ENCODE measurements at regions not wholly inside any gene's neighbourhood (a gene's known extent, or its start where the extent isn't known, plus 50 kb on each side); places are given as distances from the start of the nearest gene placed in this dataset.

DNA sequence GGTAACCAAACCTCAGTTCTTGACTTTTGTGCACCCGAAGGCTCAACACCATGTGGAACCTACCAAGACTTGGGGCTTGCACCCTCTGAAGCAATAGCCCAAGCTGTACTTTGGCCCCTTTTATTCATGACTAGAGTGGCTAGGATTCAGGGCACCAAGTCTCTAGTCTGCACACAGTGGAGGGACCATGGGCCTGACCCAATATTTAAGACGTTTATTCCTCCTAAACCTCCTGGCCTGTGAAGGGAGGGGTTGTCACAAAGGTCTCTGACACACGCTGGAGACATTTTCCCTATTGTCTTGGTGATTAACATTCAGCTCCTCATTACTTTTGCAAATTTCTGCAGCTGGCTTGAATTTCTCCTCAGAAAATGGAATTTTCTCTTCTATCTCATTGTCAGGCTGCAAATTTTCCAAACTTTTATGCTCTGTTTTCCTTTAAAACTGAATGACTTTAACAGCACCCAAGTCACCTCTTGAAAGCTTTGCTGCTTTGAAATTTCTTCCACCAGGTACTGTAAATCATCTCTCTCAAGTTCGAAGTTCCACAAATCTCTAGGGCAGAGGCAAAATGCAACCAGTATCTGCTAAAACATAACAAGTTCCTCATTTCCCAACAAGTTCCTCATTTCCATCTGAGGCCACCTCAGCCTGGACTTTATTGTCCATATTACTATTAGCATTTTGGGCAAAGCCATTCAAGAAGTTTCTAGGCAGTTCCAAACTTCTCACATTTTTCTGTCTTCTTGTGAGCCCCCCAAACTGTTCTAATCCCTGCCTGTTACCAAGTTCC, 481.4 kb upstream of the BTBD3 start:
- no peak for DNase-seq

DNA sequence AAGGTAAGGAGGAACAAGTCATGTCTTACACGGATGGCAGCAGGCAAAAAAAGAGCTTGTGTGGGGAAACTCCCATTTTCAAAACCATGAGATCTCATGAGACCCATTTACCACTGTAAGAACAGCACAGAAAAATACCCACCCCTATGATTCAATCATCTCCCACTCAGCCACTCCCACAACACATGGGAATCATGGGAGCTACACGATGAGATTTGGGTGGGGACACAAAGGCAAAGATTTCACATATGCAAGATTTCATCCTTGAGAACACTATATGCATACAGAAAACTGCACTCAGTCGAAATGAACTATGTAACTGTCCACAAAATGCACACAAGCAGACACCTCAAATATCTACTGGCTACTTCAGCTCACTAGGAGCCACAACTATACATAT, 480.6 kb upstream of the BTBD3 start:
- no peak for DNase-seq

DNA sequence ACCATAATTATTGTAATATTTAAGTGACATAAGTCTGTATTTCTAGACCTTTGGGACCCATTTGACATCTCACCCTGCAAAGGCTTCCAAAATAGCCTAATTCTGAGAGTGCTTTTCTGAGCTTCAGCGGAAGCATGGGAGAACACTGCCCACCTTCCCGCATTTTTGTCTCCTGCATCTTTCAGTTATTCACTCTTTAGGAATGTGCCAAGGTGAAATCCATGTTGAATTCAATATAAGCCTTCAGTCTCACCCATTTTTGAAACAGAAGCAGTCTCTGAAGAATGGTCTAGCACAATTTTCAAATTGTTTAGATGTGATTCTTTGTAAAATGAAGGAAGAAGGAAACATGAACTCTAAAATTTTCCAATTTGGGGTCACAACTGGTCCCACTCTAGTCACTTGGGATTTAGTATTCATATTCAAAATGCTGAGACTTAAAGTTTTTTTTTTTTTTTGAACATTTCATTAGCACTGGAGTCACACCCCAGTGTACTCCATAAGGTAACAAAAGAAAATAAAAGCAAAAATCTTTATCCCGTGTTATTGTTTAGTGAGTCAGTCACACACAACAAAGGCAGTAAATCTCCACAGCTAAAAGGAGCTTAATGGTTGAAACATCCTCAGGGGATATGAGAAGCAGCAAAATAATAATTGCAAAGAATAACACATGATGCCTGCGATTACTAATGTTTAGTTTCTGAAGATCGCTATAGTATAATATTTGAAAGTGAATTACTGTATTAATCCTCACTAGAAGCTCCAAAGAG, 479.9 kb upstream of the BTBD3 start:
- no peak for DNase-seq

DNA sequence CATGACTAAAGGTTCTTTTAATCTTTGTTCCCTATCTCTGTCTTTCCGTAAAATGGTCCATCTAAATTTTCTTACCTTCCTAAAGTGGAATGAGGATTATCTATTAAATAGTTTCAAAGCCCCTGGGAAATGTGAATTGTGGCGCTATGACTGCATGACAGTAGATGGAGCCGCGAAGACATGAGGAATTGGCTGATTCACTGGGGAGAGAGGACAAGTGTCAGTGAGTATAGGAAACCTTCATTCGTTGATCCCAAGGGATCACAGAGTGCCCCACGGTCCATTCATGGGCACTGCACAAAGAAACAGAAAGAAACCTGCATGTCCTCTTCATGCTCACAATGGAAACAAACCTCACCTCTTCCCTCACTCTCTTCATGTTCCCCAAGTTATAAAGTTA, 479.3 kb upstream of the BTBD3 start:
- no peak for DNase-seq

DNA sequence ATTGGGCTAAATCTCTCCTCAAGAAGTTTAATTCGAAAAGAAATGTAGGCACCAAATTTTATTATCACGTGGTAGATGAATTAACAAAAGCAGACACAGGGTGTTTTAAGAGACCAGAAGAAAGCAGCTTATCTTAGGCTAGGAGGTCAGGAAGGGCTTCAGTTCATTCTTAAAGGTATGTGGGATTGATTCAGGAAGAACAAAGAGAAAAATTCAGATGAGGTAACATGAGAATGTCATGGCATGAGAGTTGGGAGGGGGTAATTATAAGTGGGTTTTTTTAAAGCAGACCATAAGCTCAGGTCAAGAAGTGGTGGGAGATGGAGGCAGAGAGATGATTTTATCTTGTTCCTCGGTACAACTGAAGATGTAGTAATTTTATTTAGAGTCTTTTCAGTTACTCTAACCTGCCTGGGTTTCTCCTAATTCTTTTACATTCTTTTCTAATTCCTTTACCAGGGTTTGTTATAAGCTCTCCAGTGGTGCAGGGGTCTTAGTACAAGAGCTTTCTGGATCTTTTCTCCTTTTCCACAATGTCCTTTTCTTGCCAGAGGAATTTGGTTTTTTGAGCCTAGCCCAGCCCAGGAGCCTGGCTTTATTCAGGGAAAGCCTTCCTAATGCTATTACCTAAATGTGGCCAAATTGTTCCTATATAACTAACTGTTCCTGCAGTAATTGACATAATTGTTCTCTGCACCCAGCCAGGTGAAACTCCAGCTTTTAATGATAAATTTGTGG, 474.1 kb upstream of the BTBD3 start:
- no peak for DNase-seq

DNA sequence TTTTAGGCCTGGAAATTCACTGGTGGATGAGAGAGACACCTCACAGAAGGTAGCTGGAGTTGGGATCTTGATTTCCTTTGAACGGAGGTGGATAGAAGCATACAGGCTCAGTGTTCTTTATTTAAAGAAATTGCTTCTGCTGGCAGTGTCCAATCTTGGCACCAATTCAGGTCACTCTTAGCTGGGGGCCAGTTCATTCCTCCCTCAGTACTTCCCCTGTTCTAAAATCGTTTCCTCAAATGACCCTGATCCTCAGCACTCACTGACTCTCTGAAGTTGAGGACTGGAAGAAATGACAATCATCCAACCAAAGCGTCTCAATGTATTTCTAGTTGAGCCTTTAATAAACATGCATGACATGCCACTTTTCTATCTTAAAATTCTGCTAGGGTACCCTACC, 472.5 kb upstream of the BTBD3 start:
- peak in 1 of 58 donors; percentile 2 for DNase-seq

DNA sequence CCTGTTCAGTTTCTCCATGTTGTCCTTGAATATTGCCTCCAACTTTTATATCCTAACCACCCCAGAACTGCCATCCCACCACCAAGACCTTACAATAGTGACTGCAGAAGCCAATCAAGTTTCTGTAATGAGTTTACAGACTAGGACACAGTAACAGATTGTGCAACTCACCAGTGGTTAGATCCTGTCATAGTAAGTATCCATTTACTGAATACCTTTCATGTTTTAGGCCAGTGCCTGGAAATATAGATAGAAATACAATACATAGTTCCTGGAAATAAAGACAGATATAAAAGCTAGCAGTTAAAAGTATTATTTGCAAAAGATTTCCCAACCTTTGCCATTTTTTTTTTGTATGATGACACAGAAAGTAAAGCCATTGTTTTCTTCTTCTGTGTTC, 471.8 kb upstream of the BTBD3 start:
- no peak for DNase-seq

DNA sequence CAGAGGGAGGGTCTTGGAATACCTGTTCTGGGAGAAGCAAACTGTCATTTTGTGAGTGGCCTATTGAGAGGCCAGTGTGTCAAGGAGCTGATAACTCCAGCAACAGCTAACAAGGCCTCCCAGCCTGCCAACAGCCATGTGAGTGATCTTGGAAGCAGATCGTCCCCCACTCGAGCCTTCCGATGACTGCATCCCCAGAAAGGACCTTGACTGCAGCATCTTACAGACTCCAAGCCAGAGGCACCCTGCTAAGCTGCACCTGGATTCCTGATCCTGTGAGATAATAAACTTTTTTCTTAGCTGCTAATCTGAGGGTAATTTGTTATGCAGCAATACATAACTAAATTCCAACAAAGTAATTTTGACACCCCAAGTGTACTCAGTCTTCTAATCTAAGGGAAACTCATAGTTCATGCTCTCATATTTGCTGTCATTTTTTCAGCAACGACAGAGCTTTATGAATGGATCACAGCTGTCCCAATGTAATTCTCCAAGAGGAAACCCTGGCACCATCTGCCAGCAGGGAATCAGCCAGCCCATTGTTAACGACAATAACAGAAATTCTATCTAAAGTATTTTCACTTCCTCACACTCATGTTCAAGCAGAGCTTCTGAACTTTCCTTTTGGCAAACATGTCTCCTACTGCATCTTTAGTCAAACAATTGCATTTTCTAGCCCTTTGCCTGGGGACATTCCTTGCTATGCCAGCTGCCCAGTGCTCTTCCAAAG, 470.2 kb upstream of the BTBD3 start:
- no peak for DNase-seq

DNA sequence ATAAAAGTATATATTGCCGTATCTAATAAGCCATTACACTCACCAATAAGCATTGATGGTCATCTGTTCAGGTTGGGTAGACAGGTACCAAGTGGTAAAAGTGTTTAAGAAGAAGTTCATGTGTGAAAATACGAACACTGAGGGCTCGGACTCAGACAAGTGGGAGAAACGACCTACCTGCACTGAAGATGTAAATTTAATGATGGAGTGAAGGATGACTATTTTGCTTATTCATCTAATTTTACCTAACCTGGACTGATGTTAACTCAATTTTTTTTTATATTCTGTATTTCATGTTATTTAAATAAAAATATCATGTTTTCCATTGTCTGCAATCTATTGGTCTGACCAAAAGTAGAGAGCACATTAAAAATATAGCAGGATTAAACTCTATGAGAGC, 469.1 kb upstream of the BTBD3 start:
- no peak for DNase-seq

DNA sequence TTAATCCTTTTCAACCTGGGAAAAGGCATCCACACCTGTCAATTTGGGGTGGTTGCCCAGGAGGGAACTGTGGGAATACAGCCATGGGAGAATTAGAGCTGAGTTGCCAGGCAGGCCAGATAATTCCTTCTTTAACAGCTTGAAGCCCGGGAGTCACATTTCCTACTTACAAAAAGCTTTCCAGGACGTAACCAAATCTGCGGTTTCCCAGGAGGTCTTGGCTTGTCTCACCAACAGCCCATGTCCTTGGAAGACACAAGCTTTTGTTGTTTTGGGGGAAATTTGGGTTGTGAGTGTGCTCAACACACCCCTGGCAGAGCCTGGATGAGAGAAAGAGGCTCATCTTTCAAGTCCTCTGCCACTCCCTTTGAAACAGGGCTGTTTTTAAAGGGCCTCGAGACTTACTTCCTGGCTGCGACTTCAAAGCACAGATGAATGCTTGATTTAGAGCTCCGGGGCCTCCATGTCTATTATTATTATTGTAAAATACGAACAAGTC, 465.9 kb upstream of the BTBD3 start:
- DNase-seq: no peak

DNA sequence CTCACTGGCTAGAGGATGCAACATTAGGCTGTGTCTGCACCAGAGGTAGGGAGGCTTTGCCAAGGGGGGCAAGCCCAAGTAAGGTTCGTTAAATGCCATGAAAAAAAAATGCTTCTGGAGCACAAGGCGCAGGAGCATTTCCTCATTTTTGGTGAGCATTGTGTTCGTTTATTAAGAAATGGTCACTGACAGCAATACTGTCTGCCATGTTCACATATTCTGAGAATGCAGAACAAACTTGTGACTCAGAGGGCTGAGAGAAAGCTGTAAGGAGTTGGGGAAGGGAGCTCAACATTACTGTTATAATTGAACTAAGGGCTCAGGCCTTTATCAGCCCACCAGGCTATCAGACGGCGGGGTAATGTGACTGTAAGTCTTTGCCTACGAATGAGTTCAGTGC, 465.4 kb upstream of the BTBD3 start:
- DNase-seq: no peak

DNA sequence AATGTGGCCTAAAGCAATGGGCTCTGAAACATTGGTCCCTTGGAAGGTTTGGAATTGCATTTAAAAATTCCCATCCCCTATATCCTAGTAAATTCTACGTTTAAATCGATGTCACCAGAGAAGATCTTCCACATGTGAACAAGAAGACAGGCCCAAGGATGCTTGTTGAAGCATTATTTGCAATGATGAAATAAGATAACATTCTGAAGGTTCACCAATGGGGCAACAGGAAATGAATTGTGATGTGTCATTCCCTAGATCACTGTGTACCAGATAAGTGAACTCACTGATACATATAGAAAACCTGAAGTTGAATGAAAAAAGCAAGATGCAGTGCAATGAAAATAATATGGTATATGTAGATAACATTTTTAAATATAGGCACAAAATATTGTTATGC, 464.3 kb upstream of the BTBD3 start:
- no peak for DNase-seq

DNA sequence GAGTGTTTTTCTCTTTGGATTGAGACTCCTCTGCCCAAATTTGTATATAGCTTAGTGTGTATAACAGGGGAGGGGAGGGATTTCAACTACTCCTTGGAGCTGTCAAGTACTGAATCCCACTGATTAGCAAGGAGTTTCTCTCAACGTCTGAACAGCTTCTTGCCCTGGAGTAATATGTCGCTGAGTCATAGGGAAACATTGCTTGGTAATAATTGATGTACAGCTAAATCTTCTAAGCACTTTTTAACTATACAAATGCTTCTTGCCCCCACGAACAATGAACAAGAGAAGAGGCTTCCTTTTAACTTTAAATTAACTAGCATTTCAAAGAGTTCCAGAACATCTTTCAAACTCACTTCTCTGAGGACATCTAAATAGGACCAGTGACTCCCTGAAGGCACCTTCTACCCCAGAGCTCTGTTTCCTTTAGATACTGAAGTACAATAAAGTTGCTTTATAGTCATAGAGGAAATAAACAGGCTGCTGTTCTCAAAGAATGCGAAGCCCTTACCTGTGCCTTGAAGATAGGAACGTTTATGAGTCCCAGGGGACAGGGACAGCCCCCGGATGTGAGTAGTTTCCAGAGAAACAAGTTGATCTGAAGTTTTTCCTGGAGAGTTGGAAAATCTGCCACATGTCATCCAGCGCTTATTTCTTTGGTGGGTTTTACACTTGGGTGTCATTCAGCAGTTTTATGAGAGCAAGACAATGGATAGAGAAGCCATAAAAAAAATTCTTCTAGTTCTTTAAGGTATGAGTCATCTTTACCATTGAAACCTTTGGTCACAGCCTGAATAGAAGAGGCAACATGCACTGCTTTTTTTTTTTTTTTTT, 462.5 kb upstream of the BTBD3 start:
- DNase-seq: no peak

DNA sequence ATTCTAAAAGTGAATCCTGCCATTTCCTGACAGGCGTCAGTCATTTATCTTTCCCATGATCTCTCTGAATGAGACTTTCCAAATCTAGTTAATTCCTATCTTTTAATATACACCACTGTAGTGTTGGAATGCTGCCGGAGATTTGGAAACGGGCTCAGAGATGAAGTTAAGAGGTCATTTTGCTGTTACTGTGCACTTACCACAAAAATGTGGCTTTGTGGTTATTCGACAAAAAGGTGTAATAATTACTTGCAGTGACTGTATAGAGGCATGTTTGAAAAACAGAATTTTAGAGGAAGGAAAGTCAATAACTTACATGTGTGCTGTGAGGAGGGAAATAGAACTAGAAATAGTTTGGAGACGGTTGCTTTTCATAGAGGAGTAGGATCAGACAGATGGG, 460.2 kb upstream of the BTBD3 start:
- DNase-seq: no peak

DNA sequence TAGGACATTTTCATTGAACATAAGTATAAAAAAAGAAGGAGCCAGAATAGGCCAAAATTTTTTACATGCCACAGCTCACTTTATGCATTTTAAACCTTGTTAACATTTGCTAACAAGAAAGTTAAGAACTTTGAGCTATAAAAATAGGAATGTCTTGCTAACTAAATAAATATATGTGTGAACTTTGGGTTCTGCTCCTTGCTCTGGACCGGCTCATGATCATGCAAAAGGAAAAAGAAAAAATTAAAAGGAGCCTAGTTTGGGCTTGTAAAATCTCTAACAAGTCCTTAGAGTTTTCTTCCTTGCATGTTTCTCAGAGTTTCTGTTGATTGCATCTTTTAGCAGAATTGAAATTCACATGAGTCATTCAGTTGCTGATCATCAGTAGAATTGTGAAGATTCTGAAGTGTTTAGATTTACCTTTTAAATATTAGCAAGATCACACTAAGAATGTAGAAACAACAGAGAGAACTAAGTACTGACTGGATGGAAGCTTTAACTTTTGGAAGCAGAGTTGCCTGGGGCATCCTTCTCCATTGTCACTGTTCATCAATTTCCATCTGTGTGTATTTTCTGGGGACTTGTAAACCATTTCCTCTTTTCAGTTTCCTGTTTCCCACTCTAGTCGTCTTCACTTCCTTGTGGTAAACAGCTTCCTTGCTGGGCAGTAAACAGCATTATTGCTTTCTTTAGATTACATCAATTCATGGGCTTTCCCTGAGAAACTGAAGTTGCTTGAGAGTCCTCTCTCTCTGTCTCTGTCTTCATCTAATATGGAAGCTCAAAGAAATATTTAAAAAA, 458.4 kb upstream of the BTBD3 start:
- DNase-seq: no peak

DNA sequence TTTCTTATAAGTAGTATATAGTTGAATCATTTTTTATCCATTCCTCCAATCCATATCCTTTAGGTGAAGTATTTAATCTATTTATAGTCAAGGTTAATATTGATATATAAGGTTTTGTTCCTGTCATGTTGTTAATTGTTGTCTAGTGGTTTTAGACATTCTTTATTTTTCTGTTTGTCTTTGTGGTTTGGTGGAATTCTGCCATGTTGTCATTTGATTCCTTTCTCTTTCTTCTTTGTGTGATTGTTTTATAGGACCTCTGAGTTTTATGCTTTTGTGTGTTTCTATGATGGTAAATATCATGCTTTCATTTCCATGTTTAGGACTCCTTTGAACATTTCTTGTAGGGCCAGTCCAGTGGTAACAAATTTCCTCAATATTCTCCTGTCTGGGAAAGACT, 450.3 kb upstream of the BTBD3 start:
- no peak for DNase-seq

DNA sequence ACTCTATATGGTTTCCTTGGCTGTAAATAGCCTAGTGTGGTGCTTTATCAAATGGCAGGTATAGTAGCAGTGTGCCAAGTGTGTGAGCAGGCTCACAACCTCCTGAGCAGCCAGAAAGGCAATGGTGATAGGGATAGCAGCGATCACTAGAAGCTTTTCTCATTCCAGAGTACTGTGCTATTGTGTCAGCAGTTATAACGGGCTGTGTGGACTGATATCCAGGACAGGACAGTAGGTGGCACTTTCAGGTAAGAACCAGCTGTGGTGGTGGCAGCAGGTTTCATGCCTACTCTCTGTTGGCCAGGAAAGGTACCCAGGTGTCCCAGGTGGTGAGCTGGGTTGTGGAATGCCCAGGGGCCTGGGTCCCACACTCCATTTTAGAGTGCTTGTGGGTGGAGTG, 448.8 kb upstream of the BTBD3 start:
- DNase-seq: no peak

DNA sequence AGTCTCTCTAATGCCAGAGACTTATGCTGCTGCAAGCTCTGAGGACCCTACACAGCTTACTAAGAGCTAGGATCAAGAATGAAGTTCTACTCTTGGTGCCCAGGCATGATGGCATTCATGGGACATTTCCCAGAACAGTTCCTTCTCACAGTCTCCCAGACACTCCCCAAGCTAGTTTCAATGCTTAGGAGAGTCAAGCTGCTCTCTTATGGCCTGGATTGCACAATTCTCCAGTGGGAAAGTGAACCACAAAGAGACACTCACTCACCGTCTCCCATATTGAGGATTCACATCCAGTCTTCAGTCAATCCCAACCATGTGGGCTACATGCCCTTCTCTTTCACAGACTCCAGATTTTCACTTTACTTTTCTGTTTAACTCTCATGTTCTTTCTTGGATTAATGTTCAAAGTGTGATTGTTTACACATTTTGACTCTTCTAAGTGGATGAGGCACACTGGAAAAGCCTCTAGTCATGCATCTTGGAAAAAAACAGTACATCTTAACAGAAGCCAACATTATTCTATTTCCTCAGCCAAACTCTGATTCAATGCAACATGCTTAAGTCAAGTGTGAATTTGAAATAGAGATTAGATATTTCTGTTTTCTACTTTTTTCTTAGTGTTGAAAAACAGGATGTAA, 447.8 kb upstream of the BTBD3 start:
- DNase-seq: no peak

DNA sequence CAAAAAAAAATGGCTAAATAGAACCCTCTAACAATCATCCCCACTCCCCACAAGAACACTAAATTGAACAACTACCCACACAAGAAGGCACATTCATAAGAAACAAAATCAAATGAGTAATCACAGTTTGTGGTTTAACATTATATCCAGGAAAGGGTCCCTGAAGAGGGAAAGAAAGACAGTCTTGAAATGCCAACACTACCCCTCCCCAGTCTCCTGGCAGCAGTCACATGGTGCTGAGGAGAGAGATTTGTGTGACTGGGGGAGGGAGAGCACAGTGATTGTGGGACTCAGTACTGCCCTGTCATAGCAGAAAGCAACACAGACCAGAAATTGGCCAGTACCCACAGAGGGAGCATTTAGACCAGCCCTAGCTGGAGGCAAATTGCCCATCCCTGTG, 443.7 kb upstream of the BTBD3 start:
- no peak for DNase-seq
